ENCODE measurements at regions not wholly inside any gene's neighbourhood (a gene's known extent, or its start where the extent isn't known, plus 50 kb on each side); places are given as distances from the start of the nearest gene placed in this dataset.

DNA sequence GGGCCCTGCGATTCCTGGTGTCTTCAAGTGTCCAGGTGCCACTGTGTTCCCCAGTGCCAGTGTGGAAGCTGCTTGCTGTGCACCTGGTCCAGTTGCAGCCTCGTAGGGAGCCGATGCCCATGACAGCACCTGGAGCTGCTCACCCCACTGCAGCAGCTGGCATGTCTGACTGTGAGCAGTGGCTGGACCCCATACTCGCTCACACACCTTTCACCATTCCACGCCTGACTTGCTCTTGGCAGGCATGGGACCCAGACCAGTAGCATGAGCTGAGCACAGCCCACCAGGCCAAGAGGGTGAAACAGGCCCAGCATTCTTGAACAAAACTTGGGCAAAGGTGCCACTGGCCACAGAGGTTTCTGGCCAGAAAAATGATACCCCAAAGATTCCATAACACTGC is 124.5 kb upstream of the THY1 start:
- no peak for DNase-seq (ENCODE audit: low spot score)

- no peak for DNase-seq (ENCODE audit: low spot score)
Observed at GRCh38 chr11:119545978-119546915, 123.3 kb upstream of the THY1 start.

DNA sequence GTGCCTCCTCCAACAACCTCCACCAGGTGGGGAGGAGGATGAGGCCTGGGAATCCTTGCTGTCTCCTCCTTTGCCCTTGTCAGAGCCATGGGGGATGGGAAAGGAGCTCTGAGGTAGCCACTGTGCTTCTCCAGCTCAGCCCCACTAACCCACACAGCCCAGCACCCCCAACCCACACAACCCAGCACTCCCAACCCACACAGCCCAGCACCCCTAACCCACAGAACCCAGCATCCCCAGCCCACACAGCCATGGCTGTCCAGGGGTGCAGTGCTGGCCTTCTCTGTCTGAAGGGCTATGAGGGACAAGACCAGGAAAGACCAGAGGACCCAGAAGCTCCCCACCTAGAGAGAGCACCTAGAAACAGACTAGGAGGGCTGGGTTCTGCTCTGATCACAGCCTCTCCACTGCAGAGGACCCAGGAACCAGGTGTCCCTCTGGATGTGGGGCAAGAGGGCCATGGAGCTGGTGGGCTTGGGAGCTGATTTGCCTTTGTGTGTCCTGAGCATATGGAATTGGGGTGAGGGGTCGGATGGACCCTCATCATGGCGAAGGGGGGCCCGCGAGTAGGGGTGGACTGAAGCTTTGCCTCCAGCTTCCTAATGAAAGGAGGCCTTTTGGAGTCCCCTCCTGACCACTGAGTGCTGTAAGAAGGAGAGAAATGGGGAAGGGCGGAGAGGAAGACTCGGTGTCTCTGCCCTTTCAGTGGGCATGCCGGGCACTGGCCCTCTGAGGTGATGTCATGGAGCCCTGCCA is 117.6 kb upstream of the THY1 start:
- DNase-seq (ENCODE audit: low spot score) = no peak

- DNase-seq (ENCODE audit: low spot score) = no peak
Observed at GRCh38 chr11:119539583-119539982, 116.6 kb upstream of the THY1 start.

DNA sequence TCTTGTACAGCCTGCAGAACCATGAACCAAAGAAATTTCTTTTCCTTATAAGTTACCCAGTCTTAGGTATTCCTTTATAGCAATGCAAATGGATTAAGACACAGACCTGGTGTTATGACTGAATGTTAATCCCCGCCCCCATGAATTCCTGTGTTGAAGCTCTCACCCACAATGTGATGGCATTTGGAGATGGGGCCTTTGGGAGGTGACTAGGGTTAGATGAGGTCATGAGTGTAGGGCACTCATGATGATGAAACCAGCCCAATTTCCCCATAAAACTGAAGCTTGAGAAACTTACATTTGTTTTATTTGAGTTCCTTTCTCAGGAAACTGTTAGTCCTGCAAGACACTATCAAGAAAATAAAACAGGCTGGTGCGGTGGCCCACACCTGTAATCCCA is 115.8 kb upstream of the THY1 start:
- DNase-seq (ENCODE audit: low spot score) = no peak

- DNase-seq (ENCODE audit: low spot score) = no peak
Observed at GRCh38 chr11:119537306-119538253, 114.6 kb upstream of the THY1 start.

- DNase-seq (ENCODE audit: low spot score) = no peak
Observed at GRCh38 chr11:119536801-119537200, 113.8 kb upstream of the THY1 start.

- DNase-seq (ENCODE audit: low spot score) = peak; percentile 77
Observed at GRCh38 chr11:119533921-119534736, 111.2 kb upstream of the THY1 start.

GRCh38 chr11:119533462-119533861 is 110.5 kb upstream of the THY1 start:
- DNase-seq (ENCODE audit: low spot score) = no peak

DNA sequence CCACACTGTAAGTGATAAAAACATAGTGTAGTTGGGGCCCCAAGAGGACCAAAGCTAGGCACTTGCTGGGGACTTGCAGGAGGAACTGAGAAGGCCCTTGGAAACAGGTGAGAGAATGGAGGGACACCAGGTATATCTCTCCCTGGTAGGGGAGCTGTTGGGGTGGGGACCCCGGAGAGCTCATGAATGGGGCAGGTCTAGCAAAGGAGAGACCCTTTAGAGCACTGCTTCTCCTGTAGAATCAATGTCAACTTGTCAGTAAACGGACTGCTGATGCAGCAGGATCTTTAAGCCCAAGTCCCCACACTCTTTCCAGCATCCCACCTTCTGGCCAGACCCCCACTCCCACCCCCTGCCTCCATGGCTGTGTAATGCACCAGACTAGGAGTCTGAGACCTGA is 109.6 kb upstream of the THY1 start:
- DNase-seq (ENCODE audit: low spot score) = no peak

DNA sequence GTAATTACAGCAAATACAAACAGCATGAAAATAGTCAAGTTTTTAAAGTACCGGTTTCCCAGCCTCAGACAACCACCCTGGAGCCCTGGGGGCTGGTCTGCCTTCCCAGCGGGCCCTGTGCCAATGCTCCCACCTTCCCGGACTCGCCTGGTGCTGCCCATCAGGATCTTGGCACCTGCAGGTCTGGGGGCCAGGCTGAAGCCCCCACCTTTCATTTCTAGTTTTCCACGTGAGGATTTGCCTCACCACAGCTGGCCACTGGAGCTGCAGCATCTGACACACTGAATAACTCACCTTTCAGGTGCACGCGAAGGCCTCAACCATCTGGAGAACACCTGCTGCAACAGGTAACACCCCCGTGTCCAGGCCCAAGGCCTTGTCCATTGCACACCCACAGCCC is 108.7 kb upstream of the THY1 start:
- DNase-seq (ENCODE audit: low spot score) = no peak

DNA sequence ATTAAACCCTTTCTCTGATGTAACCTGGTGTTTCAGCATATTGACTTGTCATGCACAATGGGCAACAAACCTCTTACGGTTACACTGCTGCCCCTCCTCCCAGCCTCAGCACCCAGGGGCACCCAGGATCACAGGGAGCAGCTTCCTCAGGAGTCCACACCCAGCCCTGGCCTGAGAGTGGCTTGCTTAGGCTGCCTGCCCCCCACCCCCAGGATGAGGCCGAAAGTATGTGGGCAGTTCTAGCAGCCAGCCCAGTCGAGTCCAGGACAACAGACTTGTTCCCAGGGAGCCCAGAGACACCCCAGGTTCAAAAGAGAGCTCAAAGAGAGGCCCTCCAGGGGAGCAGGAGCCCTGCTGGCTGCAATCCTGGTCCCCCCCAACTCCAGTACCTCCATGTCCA is 108.1 kb upstream of the THY1 start:
- no peak for DNase-seq (ENCODE audit: low spot score)

DNA sequence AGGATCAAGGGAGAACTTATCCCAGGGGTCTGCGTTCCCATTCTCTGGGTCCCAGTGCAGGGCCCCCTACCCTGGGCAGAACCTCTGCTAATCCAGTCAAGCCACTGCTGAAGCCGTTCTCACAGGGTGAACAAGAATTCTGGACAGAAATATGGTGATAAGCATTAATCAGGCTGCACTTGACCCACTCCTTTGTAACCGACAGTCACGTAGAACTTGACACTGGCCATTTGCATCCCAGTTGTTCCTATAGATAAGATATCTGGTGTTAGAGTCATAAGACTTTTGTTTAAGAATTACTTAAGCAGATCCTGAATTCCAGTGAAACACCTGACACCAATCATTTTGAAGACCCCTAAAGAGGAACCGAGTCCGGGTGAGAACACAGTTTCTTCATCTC is 107.5 kb upstream of the THY1 start:
- no peak for DNase-seq (ENCODE audit: low spot score)

DNA sequence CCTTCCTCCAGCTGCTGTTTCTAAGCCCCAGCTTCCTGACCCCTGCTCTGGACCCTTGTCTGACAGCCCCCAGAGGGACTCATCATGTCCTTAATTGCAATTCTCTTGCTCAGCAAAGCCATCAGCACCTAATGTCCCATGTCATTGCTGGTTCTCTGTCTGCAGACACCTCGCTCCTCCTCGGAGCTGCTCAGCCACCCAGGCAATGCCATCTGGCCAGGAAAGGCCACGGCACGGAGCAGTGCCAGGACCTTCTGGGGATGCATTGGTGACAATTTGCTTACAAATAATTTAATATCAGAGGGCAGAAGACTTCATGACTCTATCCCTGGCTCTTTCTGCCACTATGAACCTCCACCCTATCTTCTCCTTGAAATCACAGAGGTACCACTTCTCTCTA is 107.0 kb upstream of the THY1 start:
- DNase-seq (ENCODE audit: low spot score) = no peak

DNA sequence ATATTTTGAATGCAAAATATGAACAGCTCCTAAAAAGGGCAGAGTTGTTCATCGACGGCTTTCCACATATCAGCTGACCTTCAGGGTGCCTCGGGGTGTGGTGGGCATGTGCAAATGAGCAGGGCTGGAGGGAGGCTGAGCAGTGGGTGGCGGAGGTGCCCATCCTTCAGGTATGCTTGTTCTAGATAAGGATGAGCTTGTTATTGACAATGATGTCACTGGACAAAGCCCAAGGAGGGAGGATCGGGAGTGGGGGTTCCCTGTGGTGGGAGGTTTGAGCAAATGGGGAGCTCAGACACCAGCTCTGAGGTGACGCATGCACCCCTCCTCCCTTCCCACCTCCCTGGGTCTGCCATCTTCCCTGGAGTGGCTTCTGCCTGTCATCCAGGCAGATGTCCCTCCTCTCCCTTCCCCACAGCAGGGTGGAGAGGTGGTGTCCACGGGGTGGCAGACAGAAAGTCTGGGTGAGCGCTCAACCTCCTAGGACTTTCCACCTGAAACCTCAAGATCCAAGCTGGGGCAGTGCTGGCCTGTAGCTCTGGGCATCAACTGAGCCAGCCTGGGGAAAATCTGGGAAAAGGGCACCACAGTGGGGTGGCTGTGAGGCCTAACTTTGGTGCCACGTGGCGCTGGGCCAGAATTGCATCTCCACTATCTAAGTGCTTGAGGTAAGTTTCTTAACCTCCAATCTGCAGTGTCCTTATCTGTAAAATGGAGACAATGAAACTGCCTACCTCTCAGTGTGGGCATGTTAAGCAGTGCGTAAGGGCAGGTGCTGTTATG is 106.3 kb upstream of the THY1 start:
- DNase-seq (ENCODE audit: low spot score) = no peak

DNA sequence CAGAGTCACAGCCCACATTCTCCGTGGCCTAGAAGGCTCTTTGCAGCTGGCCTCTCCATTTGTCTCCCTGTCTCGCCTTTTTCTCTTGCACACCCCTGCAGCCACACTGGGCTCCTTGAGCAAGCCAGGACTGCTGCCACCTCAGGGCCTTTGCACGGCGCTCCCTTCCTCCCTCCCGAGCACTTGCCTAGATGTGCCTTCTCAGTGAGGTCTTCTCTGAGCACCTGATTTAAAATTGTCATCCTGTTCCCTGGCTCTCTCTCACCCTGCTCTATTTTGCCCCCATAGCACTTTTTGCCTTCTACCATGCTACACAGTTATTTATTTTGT is 102.9 kb upstream of the THY1 start:
- no peak for DNase-seq (ENCODE audit: low spot score)

DNA sequence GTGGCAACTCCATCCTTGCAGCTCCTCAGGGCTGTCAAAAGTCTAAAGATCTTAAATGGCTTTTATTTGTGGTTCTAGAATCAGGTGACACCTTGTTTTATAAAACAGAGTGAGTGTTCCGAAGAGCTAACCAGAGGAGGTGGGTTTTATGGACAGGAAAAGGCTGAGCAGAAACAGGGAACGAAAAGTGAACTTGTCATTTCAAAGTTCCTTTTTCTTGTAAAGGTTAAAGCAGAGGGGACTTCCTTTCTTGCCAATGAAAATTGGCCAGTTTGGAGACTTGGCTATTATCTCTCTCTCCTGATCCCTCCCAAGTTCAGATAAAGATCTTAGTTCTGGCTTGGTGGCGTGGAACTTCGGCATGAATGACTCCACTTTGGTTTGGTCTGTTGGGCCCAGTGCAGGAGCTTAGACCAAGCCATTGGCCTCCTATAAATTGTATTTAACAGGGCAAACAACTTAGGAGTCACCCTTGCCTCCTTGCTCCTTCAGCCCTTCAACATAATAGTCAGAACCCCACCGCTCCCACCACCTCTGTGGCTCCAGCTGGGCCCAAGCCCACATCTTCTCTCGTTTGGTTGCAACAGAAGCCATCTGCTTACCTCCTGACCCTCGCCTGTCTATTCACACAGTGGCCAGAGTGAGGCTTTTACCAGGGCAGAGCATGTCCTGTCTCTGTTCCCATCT is 102.4 kb upstream of the THY1 start:
- no peak for DNase-seq (ENCODE audit: low spot score)

DNA sequence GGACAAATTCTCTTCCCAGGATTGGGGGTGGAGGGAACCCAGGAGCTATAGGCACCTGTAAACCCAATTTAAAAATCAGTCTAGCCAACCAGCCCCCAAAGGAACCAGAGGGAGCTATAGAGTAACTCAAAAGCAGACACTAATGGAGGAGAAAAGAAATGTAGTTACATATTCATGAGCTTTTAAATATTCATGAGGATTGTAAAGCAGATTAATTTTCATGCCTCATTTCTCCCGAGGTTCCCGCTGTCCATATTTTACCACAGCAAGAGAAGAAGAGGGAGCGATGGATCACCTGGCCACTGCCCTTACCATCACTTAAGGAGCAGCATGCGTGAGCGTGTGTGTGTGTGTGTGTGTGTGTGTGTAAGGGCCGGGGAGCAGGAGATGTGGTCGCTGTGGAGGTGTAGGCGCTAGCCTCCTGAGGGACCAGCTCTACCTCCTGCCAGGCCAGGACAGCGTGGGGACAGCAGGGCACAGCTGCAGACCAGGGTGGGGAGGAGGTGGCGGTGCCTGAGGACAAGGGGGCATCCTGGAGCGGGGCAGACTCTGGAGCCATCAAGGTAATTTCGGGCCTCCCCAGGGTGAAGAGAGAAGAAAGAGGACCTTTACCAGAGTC is 100.7 kb upstream of the THY1 start:
- DNase-seq (ENCODE audit: low spot score) = no peak

GRCh38 chr11:119522609-119523008 is 99.6 kb upstream of the THY1 start:
- no peak for DNase-seq (ENCODE audit: low spot score)

GRCh38 chr11:119521551-119521950 is 98.6 kb upstream of the THY1 start:
- DNase-seq (ENCODE audit: low spot score) = no peak

Measured in hepatic stellate cell (primary cell).